Keratinocyte (primary cell): ENCODE measurements at regions not wholly inside any gene's neighbourhood (a gene's known extent, or its start where the extent isn't known, plus 50 kb on each side); places are given as distances from the start of the nearest gene placed in this dataset.

Source experiments
- DNase-seq: peaks from one replicate; pipeline ENCODE4 v3.0.0-alpha.2; 2011; ENCODE audit warnings: low read depth, missing footprints, low spot score
- FAIRE-seq: peaks from 2 replicates; lab custom pipeline; 2011; peaks lifted over from hg19 to GRCh38; lab: Jason Lieb, UNC
- H2AFZ ChIP-seq: 2 replicates; pipeline ENCODE4 v1.6.0; 2012; ENCODE audit warnings: low read length, control low read depth, inconsistent platforms; ENCODE audit not compliant: control insufficient read depth
- H3K27ac ChIP-seq: 2 replicates; pipeline ENCODE4 v1.5.1; 2011; ENCODE audit warnings: low read length; ENCODE audit not compliant: control insufficient read depth, insufficient read depth
- H3K27me3 ChIP-seq: 3 replicates; pipeline ENCODE4 v1.6.0; 2011; ENCODE audit warnings: low read length; ENCODE audit not compliant: control insufficient read depth, insufficient read depth; ENCODE audit errors: extremely low read depth
- H3K36me3 ChIP-seq, 2 experiments: 2 replicates in 1 of 2; 3 replicates in 1 of 2; pipeline ENCODE4 v1.5.1; 2011; ENCODE audit warnings: low read length in 2 of 2, mild to moderate bottlenecking in 1 of 2; ENCODE audit not compliant: control insufficient read depth in 2 of 2, insufficient read depth in 2 of 2; ENCODE audit errors: extremely low read depth in 1 of 2
- H3K4me1 ChIP-seq: 3 replicates; pipeline ENCODE4 v1.5.1; 2011; ENCODE audit warnings: low read length; ENCODE audit not compliant: control insufficient read depth, insufficient read depth; ENCODE audit errors: extremely low read depth
- H3K4me2 ChIP-seq: 3 replicates; pipeline ENCODE4 v1.6.0; 2011; ENCODE audit warnings: low read depth, low read length; ENCODE audit not compliant: control insufficient read depth, insufficient read depth; ENCODE audit errors: extremely low read depth
- H3K4me3 ChIP-seq, 3 experiments: fragments of 200-600 bp in 1 of 3; sonication (generic) in 1 of 3; 2 replicates in 2 of 3; 3 replicates in 1 of 3; pipeline ENCODE4 v1.5.1; 2011 to 2016; ENCODE audit warnings: low read length in 3 of 3, mild to moderate bottlenecking in 3 of 3, control low read depth in 2 of 3, inconsistent platforms in 1 of 3, low read depth in 1 of 3, mixed read lengths in 1 of 3, mixed run types in 1 of 3, moderate library complexity in 1 of 3; ENCODE audit not compliant: control insufficient read depth in 2 of 3, insufficient read depth in 2 of 3; ENCODE audit errors: extremely low read depth in 1 of 3
- H3K79me2 ChIP-seq: 2 replicates; pipeline ENCODE4 v1.6.0; 2012; ENCODE audit warnings: low read length; ENCODE audit not compliant: control insufficient read depth, insufficient read depth
- H3K9ac ChIP-seq: 3 replicates; pipeline ENCODE4 v1.6.0; 2011; ENCODE audit warnings: low read length; ENCODE audit not compliant: control insufficient read depth, insufficient read depth; ENCODE audit errors: extremely low read depth
- H3K9me1 ChIP-seq: 3 replicates; pipeline ENCODE4 v1.6.0; 2011; ENCODE audit warnings: low read length; ENCODE audit not compliant: control insufficient read depth, insufficient read depth; ENCODE audit errors: extremely low read depth
- H3K9me3 ChIP-seq: 2 replicates; pipeline ENCODE4 v1.5.1; 2012; ENCODE audit warnings: low read depth, low read length; ENCODE audit not compliant: control insufficient read depth
- H4K20me1 ChIP-seq: 3 replicates; pipeline ENCODE4 v1.6.0; 2011; ENCODE audit warnings: low read length; ENCODE audit not compliant: control insufficient read depth, insufficient read depth; ENCODE audit errors: extremely low read depth
- CTCF ChIP-seq, 3 experiments: IDR thresholded peaks in 1 of 3; conservative IDR thresholded peaks in 1 of 3; optimal IDR thresholded peaks in 1 of 3; 2 replicates in 2 of 3; 3 replicates in 1 of 3; pipeline versions ENCODE3 to v1.5.1; 2011; ENCODE audit warnings: low read length in 3 of 3, mild to moderate bottlenecking in 3 of 3, moderate library complexity in 2 of 3, control low read depth in 1 of 3, inconsistent platforms in 1 of 3; ENCODE audit not compliant: insufficient read depth in 2 of 3; ENCODE audit errors: extremely low read depth in 1 of 3
- EZH2 ChIP-seq: IDR thresholded peaks from one replicate; pipeline ENCODE4 v1.6.1; 2012; ENCODE audit warnings: inconsistent platforms, mild to moderate bottlenecking, low read length, moderate library complexity
- dilution Hi-C: fragments of 300-500 bp; cut with MboI; formaldehyde crosslinking; loops from one replicate; pipeline ENCODE4 v1.7.0; 2020; ENCODE audit warnings: low sequenced_read_pairs; ENCODE audit not compliant: extremely low pct_ligation_motif_present

GRCh38 chr13:90116121-90116520, 1231.4 kb upstream of the MIR17HG start:
- Histone ChIP-seq H3K4me2 (no peak overlapping the region), H3K36me3 (no peaks in the 10 kb centered on the region), H3K27me3 (no peaks in the 10 kb centered on the region), H2AFZ (no peak overlapping the region), H3K9ac (no peak overlapping the region), H3K9me3 (no peaks in the 10 kb centered on the region), H3K9me1 (no peaks in the 10 kb centered on the region), H3K27ac (no peak overlapping the region), H3K4me1 (no peaks in the 10 kb centered on the region), H3K4me3 (no peak overlapping the region), H4K20me1 (no peaks in the 10 kb centered on the region), H3K79me2 (no peaks in the 10 kb centered on the region)
- DNase-seq = no peak
- dilution Hi-C loops = no loop called here
- TF ChIP-seq CTCF (optimal IDR thresholded peaks at IDR 0.05 in 1 of 3, IDR thresholded peaks at IDR 0.05 in 1 of 3, conservative IDR thresholded peaks at IDR 0.05 in 1 of 3; ENCODE audit: extremely low read depth in 1 of 3, insufficient read depth in 2 of 3, low read length in 3 of 3) (no peak), EZH2 (no peak)
- no peak for FAIRE-seq

GRCh38 chr13:90118467-90119071, 1228.9 kb upstream of the MIR17HG start:
- Histone ChIP-seq H3K4me2 (no peak overlapping the region), H2AFZ (no peak overlapping the region), H3K27me3 (no peaks in the 10 kb centered on the region), H3K9me3 (no peaks in the 10 kb centered on the region), H3K79me2 (no peaks in the 10 kb centered on the region), H3K4me1 (no peaks in the 10 kb centered on the region), H3K36me3 (no peaks in the 10 kb centered on the region), H3K9ac (no peak overlapping the region), H3K4me3 (no peak overlapping the region), H4K20me1 (no peaks in the 10 kb centered on the region), H3K9me1 (no peaks in the 10 kb centered on the region), H3K27ac (no peak overlapping the region)
- no peak for DNase-seq
- no peak for FAIRE-seq
- TF ChIP-seq CTCF (optimal IDR thresholded peaks at IDR 0.05 in 1 of 3, IDR thresholded peaks at IDR 0.05 in 1 of 3, conservative IDR thresholded peaks at IDR 0.05 in 1 of 3; ENCODE audit: extremely low read depth in 1 of 3, insufficient read depth in 2 of 3, low read length in 3 of 3) = no peak
- TF ChIP-seq EZH2 = no peak
- dilution Hi-C loops = no loop called here
